ENCODE measurements at regions not wholly inside any gene's neighbourhood (a gene's known extent, or its start where the extent isn't known, plus 50 kb on each side); places are given as distances from the start of the nearest gene placed in this dataset.
A peak's percentile ranks its signal among the peaks of the same experiment; 100 is the strongest.

- no peak overlapping the region for H3K4me3 ChIP-seq (ENCODE audit: low read length)
- Mint-ChIP-seq H3K4me3 (no peak overlapping the region), H3K27me3 (ENCODE audit: low read depth in 2 of 2) (no peaks in the 10 kb centered on the region), H3K36me3 (no peaks in the 10 kb centered on the region), H3K27ac (no peak overlapping the region), H3K9me3 (peaks cover 0 to 3% of the 10 kb centered on the region in 2 donors), H3K4me1 (no peaks in the 10 kb centered on the region)
- no peaks in the 10 kb centered on the region for H3K4me1 ChIP-seq (ENCODE audit: control insufficient read depth, insufficient read depth, low read length)
- no peaks in the 10 kb centered on the region for H3K9me3 ChIP-seq (ENCODE audit: control insufficient read depth, insufficient read depth, low read length)
- H3K36me3 ChIP-seq (ENCODE audit: control insufficient read depth, insufficient read depth, low read length): no peaks in the 10 kb centered on the region
- intact Hi-C loops (cut with micrococcal nuclease): no loop called here
- DNase-seq: no peak
- no peak for TF ChIP-seq CTCF (IDR thresholded peaks at IDR 0.05)
- no peaks in the 10 kb centered on the region for H3K27me3 ChIP-seq (ENCODE audit: control insufficient read depth, insufficient read depth, low read length)
- no peak overlapping the region for H3K27ac ChIP-seq (ENCODE audit: low read length)
- no peak for ATAC-seq
- 95% methylated on average over 8 of the region's 8 CpGs for WGBS (ENCODE audit: insufficient coverage)
These were observed 289.4 kb upstream of the IGF1R start for GRCh38 chr15:98358971-98359370.

DNA sequence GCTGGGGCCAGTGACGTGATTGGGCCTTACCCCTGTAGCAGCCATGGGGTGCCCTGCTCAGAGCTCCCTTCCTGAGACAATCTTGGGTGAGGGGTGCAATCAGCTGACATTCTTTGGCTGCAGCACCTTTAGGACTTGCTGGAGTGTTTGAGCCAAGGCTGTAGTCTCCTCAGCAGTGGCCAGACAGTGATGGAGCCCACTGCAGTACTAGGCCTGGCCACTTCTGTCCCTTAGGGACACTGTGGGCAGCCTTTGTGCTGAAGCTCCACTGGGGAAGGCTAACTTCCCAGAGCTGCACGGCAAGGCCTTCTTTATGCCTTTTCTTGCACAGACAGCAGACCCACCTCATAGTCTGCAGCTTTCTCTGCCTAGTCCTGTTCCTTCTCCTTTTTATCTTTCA lies 284.9 kb upstream of the IGF1R start:
- Mint-ChIP-seq H3K4me1 (no peaks in the 10 kb centered on the region), H3K27ac (no peak overlapping the region), H3K9me3 (no peaks in the 10 kb centered on the region), H3K4me3 (no peak overlapping the region), H3K36me3 (no peaks in the 10 kb centered on the region), H3K27me3 (ENCODE audit: low read depth in 2 of 2) (peaks cover 0 to 5% of the 10 kb centered on the region in 2 donors)
- Histone ChIP-seq H3K4me3 (ENCODE audit: low read length) (no peak overlapping the region), H3K27me3 (ENCODE audit: control insufficient read depth, insufficient read depth, low read length) (no peaks in the 10 kb centered on the region), H3K27ac (ENCODE audit: low read length) (no peak overlapping the region), H3K9me3 (ENCODE audit: control insufficient read depth, insufficient read depth, low read length) (no peaks in the 10 kb centered on the region), H3K36me3 (ENCODE audit: control insufficient read depth, insufficient read depth, low read length) (no peaks in the 10 kb centered on the region), H3K4me1 (ENCODE audit: control insufficient read depth, insufficient read depth, low read length) (no peaks in the 10 kb centered on the region)
- intact Hi-C loops (cut with micrococcal nuclease): no loop called here
- TF ChIP-seq CTCF (IDR thresholded peaks at IDR 0.05): no peak
- WGBS (ENCODE audit: insufficient coverage): 88% methylated on average over 2 of the region's 2 CpGs
- no peak for DNase-seq
- ATAC-seq: peak in 1 of 3 donors; percentile 39

GRCh38 chr15:98363955-98364354 lies 284.4 kb upstream of the IGF1R start:
- ATAC-seq (no peak), DNase-seq (no peak)
- WGBS (ENCODE audit: insufficient coverage): 61% methylated on average over 6 of the region's 6 CpGs
- no peak overlapping the region for H3K27ac ChIP-seq (ENCODE audit: low read length)
- Mint-ChIP-seq H3K4me3 (no peak overlapping the region), H3K9me3 (no peaks in the 10 kb centered on the region), H3K4me1 (no peaks in the 10 kb centered on the region), H3K27me3 (ENCODE audit: low read depth in 2 of 2) (peaks cover 0 to 5% of the 10 kb centered on the region in 2 donors), H3K27ac (no peak overlapping the region), H3K36me3 (no peaks in the 10 kb centered on the region)
- H3K4me1 ChIP-seq (ENCODE audit: control insufficient read depth, insufficient read depth, low read length): no peaks in the 10 kb centered on the region
- no peak for TF ChIP-seq CTCF (IDR thresholded peaks at IDR 0.05)
- H3K36me3 ChIP-seq (ENCODE audit: control insufficient read depth, insufficient read depth, low read length): no peaks in the 10 kb centered on the region
- H3K9me3 ChIP-seq (ENCODE audit: control insufficient read depth, insufficient read depth, low read length): no peaks in the 10 kb centered on the region
- no peak overlapping the region for H3K4me3 ChIP-seq (ENCODE audit: low read length)
- intact Hi-C loops (cut with micrococcal nuclease): no loop called here
- no peaks in the 10 kb centered on the region for H3K27me3 ChIP-seq (ENCODE audit: control insufficient read depth, insufficient read depth, low read length)

GRCh38 chr15:98369081-98369716 lies 279.1 kb upstream of the IGF1R start:
- H3K4me3 ChIP-seq (ENCODE audit: low read length): no peak overlapping the region
- no peaks in the 10 kb centered on the region for H3K36me3 Mint-ChIP-seq
- peaks cover 0 to 13% of the 10 kb centered on the region in 2 donors for H3K27me3 Mint-ChIP-seq (ENCODE audit: low read depth in 2 of 2)
- H3K9me3 ChIP-seq (ENCODE audit: control insufficient read depth, insufficient read depth, low read length): no peaks in the 10 kb centered on the region
- H3K9me3 Mint-ChIP-seq: no peaks in the 10 kb centered on the region
- no peaks in the 10 kb centered on the region for H3K4me1 Mint-ChIP-seq
- H3K27me3 ChIP-seq (ENCODE audit: control insufficient read depth, insufficient read depth, low read length): no peaks in the 10 kb centered on the region
- no peak overlapping the region for H3K27ac ChIP-seq (ENCODE audit: low read length)
- H3K36me3 ChIP-seq (ENCODE audit: control insufficient read depth, insufficient read depth, low read length): no peaks in the 10 kb centered on the region
- WGBS (ENCODE audit: insufficient coverage): 70% methylated on average over 2 of the region's 3 CpGs
- no peak for ATAC-seq
- no peaks in the 10 kb centered on the region for H3K4me1 ChIP-seq (ENCODE audit: control insufficient read depth, insufficient read depth, low read length)
- H3K27ac Mint-ChIP-seq: no peak overlapping the region
- intact Hi-C loops (cut with micrococcal nuclease): no loop called here
- H3K4me3 Mint-ChIP-seq: no peak overlapping the region
- no peak for TF ChIP-seq CTCF (IDR thresholded peaks at IDR 0.05)
- DNase-seq: no peak

Data from natural killer cell (primary cell).